ENCODE measurements at regions not wholly inside any gene's neighbourhood (a gene's known extent, or its start where the extent isn't known, plus 50 kb on each side); places are given as distances from the start of the nearest gene placed in this dataset.

DNA sequence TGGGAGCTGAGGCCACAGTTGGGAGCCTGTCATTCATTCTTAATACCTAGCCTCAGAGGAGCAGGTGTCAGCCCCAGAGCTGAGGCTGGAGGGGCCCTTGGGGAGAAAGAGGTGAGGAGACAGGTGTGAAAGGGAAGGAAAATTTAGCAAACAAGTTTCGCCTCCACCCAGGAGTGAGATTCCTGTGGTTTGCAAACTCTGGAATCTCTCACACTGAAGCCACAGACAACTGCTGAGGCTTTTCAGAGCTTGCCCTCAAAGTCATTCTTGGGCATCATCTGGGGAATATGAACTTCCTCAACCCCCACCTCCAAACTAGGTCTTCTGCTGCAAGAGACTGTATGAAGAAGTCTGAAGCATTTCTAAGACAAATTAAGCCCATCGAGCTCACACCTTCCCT, 589.5 kb upstream of the TBX3 start:
- Histone ChIP-seq H4K20me1 (replicated peaks in 1 of 2; ENCODE audit: control insufficient read depth in 1 of 2, insufficient read depth in 2 of 2, low read length in 2 of 2) (no peaks in the 10 kb centered on the region), H3K9me3 (ENCODE audit: insufficient read depth in 2 of 2, low read depth in 1 of 2, low read length in 1 of 2) (no peaks in the 10 kb centered on the region), H3K27ac (ENCODE audit: low read depth, low read length) (no peak overlapping the region), H4K5ac (ENCODE audit: insufficient read length, low read depth, low read length) (no peak overlapping the region), H2BK12ac (ENCODE audit: low read depth, low read length) (no peak overlapping the region), H2BK15ac (ENCODE audit: low read length) (no peak overlapping the region), H3K4me1 (replicated peaks in 1 of 4; ENCODE audit: control insufficient read depth in 3 of 4, insufficient read depth in 4 of 4, low read length in 3 of 4) (no peaks in the 10 kb centered on the region), H3K23me2 (ENCODE audit: low read depth, low read length) (no peaks in the 10 kb centered on the region), H4K91ac (replicated peaks; ENCODE audit: insufficient read length, low read length) (no peak overlapping the region), H3K9ac (replicated peaks in 1 of 4; ENCODE audit: extremely low read depth in 1 of 4, low read depth in 3 of 4, low read length in 3 of 4) (no peak overlapping the region), H3K79me1 (ENCODE audit: low read depth, low read length) (no peaks in the 10 kb centered on the region), H3K14ac (ENCODE audit: insufficient read length) (no peak overlapping the region), H3K4me3 (ENCODE audit: extremely low read depth in 1 of 4, insufficient read depth in 2 of 4, low read depth in 3 of 4, low read length in 4 of 4) (no peak overlapping the region), H2BK120ac (replicated peaks; ENCODE audit: low read depth, low read length) (no peak overlapping the region), H3K56ac (replicated peaks; ENCODE audit: insufficient read length, low read depth, low read length) (no peak overlapping the region), H3K18ac (ENCODE audit: extremely low read depth, low read length) (no peak overlapping the region), H4K8ac (ENCODE audit: extremely low read depth, insufficient read depth, low read length) (no peak overlapping the region), H2AK5ac (ENCODE audit: low read depth, low read length) (no peak overlapping the region), H3K79me2 (ENCODE audit: control insufficient read depth in 1 of 2, insufficient read depth in 2 of 2, low read length in 2 of 2) (no peaks in the 10 kb centered on the region), H2BK5ac (ENCODE audit: low read depth, low read length) (no peak overlapping the region), H2BK20ac (ENCODE audit: low read length) (no peak overlapping the region), H3K36me3 (ENCODE audit: control insufficient read depth in 2 of 4, insufficient read depth in 4 of 4, low read length in 3 of 4) (no peaks in the 10 kb centered on the region), H2AFZ (ENCODE audit: low read length) (no peak overlapping the region), H3K4me2 (ENCODE audit: insufficient read depth in 1 of 2, low read depth in 2 of 2, low read length in 2 of 2) (no peak overlapping the region), H3K4ac (replicated peaks; ENCODE audit: insufficient read length, low read depth, low read length) (no peak overlapping the region), H3K27me3 (replicated peaks in 1 of 4; ENCODE audit: control insufficient read depth in 3 of 4, extremely low read depth in 1 of 4, insufficient read depth in 3 of 4, low read length in 3 of 4) (no peaks in the 10 kb centered on the region), H3K23ac (ENCODE audit: insufficient read length) (no peak overlapping the region)
- no peak for TF ChIP-seq NANOG (IDR thresholded peaks at IDR 0.05; ENCODE audit: insufficient read depth, low read depth, low read length, poor library complexity, severe bottlenecking)
- TF ChIP-seq SIX5 (IDR thresholded peaks at IDR 0.05; ENCODE audit: low read depth, low read length), result no peak
- FAIRE-seq (no peak), DNase-seq (ENCODE audit: low read depth in 1 of 2, low spot score in 2 of 2) (no peak)
- WGBS, 2 experiments (ENCODE audit: extremely low coverage in 1 of 2, insufficient coverage in 1 of 2, insufficient read length in 1 of 2, insufficient replicate concordance in 2 of 2, low coverage in 1 of 2, low lambda C conversion rate in 2 of 2, missing lambda C conversion rate in 1 of 2), result 83% methylated on average over 2 of the region's 2 CpGs; no CpG with 5 or more reads in 1 of the 2 experiments
- POLR2A ChIA-PET (ENCODE audit: partially characterized antibody), result no interaction called here
- CTCF ChIA-PET (ENCODE audit: partially characterized antibody), result interaction anchor here (1.3 kb wide), 1 partner anchor 649 kb away, joined by 3 read pairs; no protein-coding TSS in a partner anchor

All from H1 (cell line).